ENCODE measurements at regions not wholly inside any gene's neighbourhood (a gene's known extent, or its start where the extent isn't known, plus 50 kb on each side); places are given as distances from the start of the nearest gene placed in this dataset.
"Not testable (repeated sequence)": the region's sequence is repeated elsewhere in the genome, so short reads cannot be mapped to it uniquely, and the experiment has no call there.

DNA sequence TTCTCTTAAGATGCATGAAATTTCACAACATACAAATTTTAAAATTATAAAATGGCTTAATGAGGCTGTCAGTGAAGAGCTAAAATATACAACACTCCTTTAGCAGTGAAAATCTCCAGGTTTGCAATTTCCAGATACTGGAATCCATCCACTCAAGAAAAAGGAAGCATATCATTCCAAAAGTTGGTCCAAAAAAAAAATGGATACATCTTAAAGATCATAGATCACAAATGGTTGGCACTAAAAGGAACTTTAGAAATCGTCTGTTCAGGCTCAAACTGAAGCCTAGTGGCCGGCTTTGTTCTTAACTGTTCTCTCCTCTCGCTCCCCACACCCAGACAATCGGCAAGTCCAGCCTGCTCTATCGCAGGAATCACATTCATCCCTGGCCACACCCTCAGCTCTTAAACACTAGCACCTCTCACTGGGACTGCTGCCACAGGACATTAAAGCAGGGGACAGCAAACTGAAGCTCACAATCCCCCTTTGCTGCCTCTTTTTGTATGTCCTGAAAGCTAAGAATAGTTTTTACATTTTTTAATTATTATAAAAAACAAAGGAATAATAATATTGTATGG is 130.3 kb upstream of the CDIN1 start:
- no peaks in the 10 kb centered on the region for H3K27me3 Mint-ChIP-seq (ENCODE audit: low read depth, unreplicated experiment)
- no peak for FAIRE-seq
- H3K36me3 Mint-ChIP-seq (ENCODE audit: low read depth, unreplicated experiment): no peaks in the 10 kb centered on the region
- H3K27ac Mint-ChIP-seq (ENCODE audit: unreplicated experiment): no peak overlapping the region
- H3K9me3 Mint-ChIP-seq (ENCODE audit: unreplicated experiment): peaks cover 2% of the 10 kb centered on the region
- no peaks in the 10 kb centered on the region for H3K9me3 ChIP-seq (ENCODE audit: insufficient read depth, low read depth, low read length)
- no peaks in the 10 kb centered on the region for H3K79me2 ChIP-seq (ENCODE audit: insufficient read depth, low read length)
- H3K4me1 ChIP-seq (ENCODE audit: insufficient read depth, low read length): no peaks in the 10 kb centered on the region
- H3K4me3 Mint-ChIP-seq (ENCODE audit: unreplicated experiment): no peak overlapping the region
- no peaks in the 10 kb centered on the region for H3K36me3 ChIP-seq (ENCODE audit: insufficient read depth, low read length)
- TF ChIP-seq CTCF (IDR thresholded peaks at IDR 0.05; ENCODE audit: insufficient read depth, low read depth, low read length) (no peak), EZH2 (IDR thresholded peaks at IDR 0.05; ENCODE audit: insufficient read depth, low read length) (no peak)
- DNase-seq (ENCODE audit: low read depth): no peak
- peak overlapping the region; percentile 42 for H2AFZ ChIP-seq (ENCODE audit: low read depth, low read length)
- H3K27ac ChIP-seq (ENCODE audit: low read depth, low read length): no peak overlapping the region
- H3K27me3 ChIP-seq (ENCODE audit: insufficient read depth, low read length): no peaks in the 10 kb centered on the region
- no peak overlapping the region for H3K4me3 ChIP-seq (ENCODE audit: insufficient read depth, low read depth, low read length)
- no peak overlapping the region for H3K4me2 ChIP-seq (ENCODE audit: low read length)
- peaks cover 3% of the 10 kb centered on the region for H3K4me1 Mint-ChIP-seq (ENCODE audit: low read depth, unreplicated experiment)
- no peaks in the 10 kb centered on the region for H4K20me1 ChIP-seq (ENCODE audit: insufficient read depth, low read length)
- no peak overlapping the region for H3K9ac ChIP-seq (ENCODE audit: low read length)

DNA sequence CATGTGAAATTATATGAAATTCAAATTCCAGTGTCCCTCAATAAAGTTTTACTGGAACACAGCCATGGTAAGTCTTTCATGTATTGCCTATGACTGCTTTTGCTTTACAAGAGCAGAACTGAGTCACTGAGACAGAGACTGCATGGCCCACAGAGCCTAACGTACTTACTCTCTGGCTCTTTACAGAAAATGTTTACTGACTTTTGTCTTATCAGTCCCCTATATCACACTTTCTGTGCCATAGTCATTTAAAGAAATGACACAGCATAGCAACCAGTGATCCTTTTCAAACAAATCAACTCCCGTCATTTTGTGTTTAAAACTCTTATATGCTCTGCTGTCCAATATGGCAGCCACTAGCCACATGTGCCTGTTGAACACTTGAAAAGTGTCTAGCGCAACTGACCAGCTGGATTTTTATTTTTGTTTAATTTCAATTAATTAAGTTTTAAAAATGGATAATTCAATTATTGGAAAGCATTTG is 129.7 kb upstream of the CDIN1 start:
- H3K27ac ChIP-seq (ENCODE audit: low read depth, low read length): no peak overlapping the region
- no peaks in the 10 kb centered on the region for H4K20me1 ChIP-seq (ENCODE audit: insufficient read depth, low read length)
- TF ChIP-seq CTCF (IDR thresholded peaks at IDR 0.05; ENCODE audit: insufficient read depth, low read depth, low read length): no peak
- TF ChIP-seq EZH2 (IDR thresholded peaks at IDR 0.05; ENCODE audit: insufficient read depth, low read length): no peak
- peaks cover 3% of the 10 kb centered on the region for H3K4me1 Mint-ChIP-seq (ENCODE audit: low read depth, unreplicated experiment)
- H2AFZ ChIP-seq (ENCODE audit: low read depth, low read length): no peak overlapping the region
- H3K4me3 Mint-ChIP-seq (ENCODE audit: unreplicated experiment): no peak overlapping the region
- DNase-seq (ENCODE audit: low read depth) (no peak), FAIRE-seq (no peak)
- no peaks in the 10 kb centered on the region for H3K36me3 Mint-ChIP-seq (ENCODE audit: low read depth, unreplicated experiment)
- H3K27me3 Mint-ChIP-seq (ENCODE audit: low read depth, unreplicated experiment): no peaks in the 10 kb centered on the region
- H3K9me3 ChIP-seq (ENCODE audit: insufficient read depth, low read depth, low read length): no peaks in the 10 kb centered on the region
- H3K27ac Mint-ChIP-seq (ENCODE audit: unreplicated experiment): no peak overlapping the region
- H3K9me3 Mint-ChIP-seq (ENCODE audit: unreplicated experiment): peaks cover 2% of the 10 kb centered on the region
- no peaks in the 10 kb centered on the region for H3K4me1 ChIP-seq (ENCODE audit: insufficient read depth, low read length)
- H3K36me3 ChIP-seq (ENCODE audit: insufficient read depth, low read length): no peaks in the 10 kb centered on the region
- no peak overlapping the region for H3K4me2 ChIP-seq (ENCODE audit: low read length)
- no peaks in the 10 kb centered on the region for H3K27me3 ChIP-seq (ENCODE audit: insufficient read depth, low read length)
- H3K79me2 ChIP-seq (ENCODE audit: insufficient read depth, low read length): no peaks in the 10 kb centered on the region
- H3K9ac ChIP-seq (ENCODE audit: low read length): no peak overlapping the region
- no peak overlapping the region for H3K4me3 ChIP-seq (ENCODE audit: insufficient read depth, low read depth, low read length)

DNA sequence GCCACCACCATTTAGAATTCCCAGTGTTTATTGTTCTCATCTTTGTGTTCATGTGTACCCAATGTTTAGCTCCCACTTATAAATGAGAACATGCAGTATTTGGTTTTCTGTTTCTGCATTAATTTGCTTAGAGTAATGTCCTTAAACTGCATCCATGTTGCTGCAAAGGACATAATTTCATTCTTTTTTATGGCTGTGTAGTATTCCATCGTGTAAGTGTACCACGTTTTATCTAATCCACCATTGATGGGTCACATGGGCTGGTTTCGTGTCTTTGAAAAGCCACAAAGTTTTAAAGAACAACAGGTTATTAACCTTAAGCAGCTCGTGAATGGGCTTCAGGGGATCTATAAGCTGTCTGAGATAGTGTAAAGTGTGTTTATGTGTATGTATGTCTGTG is 125.2 kb upstream of the CDIN1 start:
- not testable (repeated sequence) for H3K27me3 Mint-ChIP-seq (ENCODE audit: low read depth, unreplicated experiment); DNase-seq (ENCODE audit: low read depth); H3K4me3 ChIP-seq (ENCODE audit: insufficient read depth, low read depth, low read length); H3K79me2 ChIP-seq (ENCODE audit: insufficient read depth, low read length); H3K36me3 Mint-ChIP-seq (ENCODE audit: low read depth, unreplicated experiment); FAIRE-seq; H3K4me2 ChIP-seq (ENCODE audit: low read length); H3K27ac ChIP-seq (ENCODE audit: low read depth, low read length); H3K4me3 Mint-ChIP-seq (ENCODE audit: unreplicated experiment); H3K9me3 ChIP-seq (ENCODE audit: insufficient read depth, low read depth, low read length); H3K4me1 Mint-ChIP-seq (ENCODE audit: low read depth, unreplicated experiment); H3K4me1 ChIP-seq (ENCODE audit: insufficient read depth, low read length); H3K27ac Mint-ChIP-seq (ENCODE audit: unreplicated experiment); H4K20me1 ChIP-seq (ENCODE audit: insufficient read depth, low read length); H3K36me3 ChIP-seq (ENCODE audit: insufficient read depth, low read length); H3K9ac ChIP-seq (ENCODE audit: low read length); H2AFZ ChIP-seq (ENCODE audit: low read depth, low read length); H3K27me3 ChIP-seq (ENCODE audit: insufficient read depth, low read length); H3K9me3 Mint-ChIP-seq (ENCODE audit: unreplicated experiment)

Measured in astrocyte (in vitro differentiated cells and primary cell).